Keratinocyte (primary cell): ENCODE measurements at regions not wholly inside any gene's neighbourhood (a gene's known extent, or its start where the extent isn't known, plus 50 kb on each side); places are given as distances from the start of the nearest gene placed in this dataset.

ENCODE experiments used
- DNase-seq: peaks from one replicate; pipeline ENCODE4 v3.0.0-alpha.2; 2011; ENCODE audit warnings: low read depth, missing footprints, low spot score
- FAIRE-seq: peaks from 2 replicates; lab custom pipeline; 2011; peaks lifted over from hg19 to GRCh38; lab: Jason Lieb, UNC
- H2AFZ ChIP-seq: 2 replicates; pipeline ENCODE4 v1.6.0; 2012; ENCODE audit warnings: low read length, control low read depth, inconsistent platforms; ENCODE audit not compliant: control insufficient read depth
- H3K27ac ChIP-seq: 2 replicates; pipeline ENCODE4 v1.5.1; 2011; ENCODE audit warnings: low read length; ENCODE audit not compliant: control insufficient read depth, insufficient read depth
- H3K27me3 ChIP-seq: 3 replicates; pipeline ENCODE4 v1.6.0; 2011; ENCODE audit warnings: low read length; ENCODE audit not compliant: control insufficient read depth, insufficient read depth; ENCODE audit errors: extremely low read depth
- H3K36me3 ChIP-seq, 2 experiments: 2 replicates in 1 of 2; 3 replicates in 1 of 2; pipeline ENCODE4 v1.5.1; 2011; ENCODE audit warnings: low read length in 2 of 2, mild to moderate bottlenecking in 1 of 2; ENCODE audit not compliant: control insufficient read depth in 2 of 2, insufficient read depth in 2 of 2; ENCODE audit errors: extremely low read depth in 1 of 2
- H3K4me1 ChIP-seq: 3 replicates; pipeline ENCODE4 v1.5.1; 2011; ENCODE audit warnings: low read length; ENCODE audit not compliant: control insufficient read depth, insufficient read depth; ENCODE audit errors: extremely low read depth
- H3K4me2 ChIP-seq: 3 replicates; pipeline ENCODE4 v1.6.0; 2011; ENCODE audit warnings: low read depth, low read length; ENCODE audit not compliant: control insufficient read depth, insufficient read depth; ENCODE audit errors: extremely low read depth
- H3K4me3 ChIP-seq, 3 experiments: fragments of 200-600 bp in 1 of 3; sonication (generic) in 1 of 3; 2 replicates in 2 of 3; 3 replicates in 1 of 3; pipeline ENCODE4 v1.5.1; 2011 to 2016; ENCODE audit warnings: low read length in 3 of 3, mild to moderate bottlenecking in 3 of 3, control low read depth in 2 of 3, inconsistent platforms in 1 of 3, low read depth in 1 of 3, mixed read lengths in 1 of 3, mixed run types in 1 of 3, moderate library complexity in 1 of 3; ENCODE audit not compliant: control insufficient read depth in 2 of 3, insufficient read depth in 2 of 3; ENCODE audit errors: extremely low read depth in 1 of 3
- H3K79me2 ChIP-seq: 2 replicates; pipeline ENCODE4 v1.6.0; 2012; ENCODE audit warnings: low read length; ENCODE audit not compliant: control insufficient read depth, insufficient read depth
- H3K9ac ChIP-seq: 3 replicates; pipeline ENCODE4 v1.6.0; 2011; ENCODE audit warnings: low read length; ENCODE audit not compliant: control insufficient read depth, insufficient read depth; ENCODE audit errors: extremely low read depth
- H3K9me1 ChIP-seq: 3 replicates; pipeline ENCODE4 v1.6.0; 2011; ENCODE audit warnings: low read length; ENCODE audit not compliant: control insufficient read depth, insufficient read depth; ENCODE audit errors: extremely low read depth
- H3K9me3 ChIP-seq: 2 replicates; pipeline ENCODE4 v1.5.1; 2012; ENCODE audit warnings: low read depth, low read length; ENCODE audit not compliant: control insufficient read depth
- H4K20me1 ChIP-seq: 3 replicates; pipeline ENCODE4 v1.6.0; 2011; ENCODE audit warnings: low read length; ENCODE audit not compliant: control insufficient read depth, insufficient read depth; ENCODE audit errors: extremely low read depth
- CTCF ChIP-seq, 3 experiments: IDR thresholded peaks in 1 of 3; conservative IDR thresholded peaks in 1 of 3; optimal IDR thresholded peaks in 1 of 3; 2 replicates in 2 of 3; 3 replicates in 1 of 3; pipeline versions ENCODE3 to v1.5.1; 2011; ENCODE audit warnings: low read length in 3 of 3, mild to moderate bottlenecking in 3 of 3, moderate library complexity in 2 of 3, control low read depth in 1 of 3, inconsistent platforms in 1 of 3; ENCODE audit not compliant: insufficient read depth in 2 of 3; ENCODE audit errors: extremely low read depth in 1 of 3
- EZH2 ChIP-seq: IDR thresholded peaks from one replicate; pipeline ENCODE4 v1.6.1; 2012; ENCODE audit warnings: inconsistent platforms, mild to moderate bottlenecking, low read length, moderate library complexity
- dilution Hi-C: fragments of 300-500 bp; cut with MboI; formaldehyde crosslinking; loops from one replicate; pipeline ENCODE4 v1.7.0; 2020; ENCODE audit warnings: low sequenced_read_pairs; ENCODE audit not compliant: extremely low pct_ligation_motif_present

- Histone ChIP-seq H3K36me3 (no peaks in the 10 kb centered on the region), H3K79me2 (no peaks in the 10 kb centered on the region), H3K4me1 (no peaks in the 10 kb centered on the region), H3K4me2 (no peak overlapping the region), H3K9me1 (no peaks in the 10 kb centered on the region), H4K20me1 (no peaks in the 10 kb centered on the region), H3K4me3 (no peak overlapping the region), H3K9ac (no peak overlapping the region), H3K9me3 (no peaks in the 10 kb centered on the region), H2AFZ (no peak overlapping the region), H3K27me3 (peaks cover 9% of the 10 kb centered on the region), H3K27ac (no peak overlapping the region)
- no peak for DNase-seq
- dilution Hi-C loops = no loop called here
- no peak for FAIRE-seq
- no peak for TF ChIP-seq CTCF (optimal IDR thresholded peaks at IDR 0.05 in 1 of 3, IDR thresholded peaks at IDR 0.05 in 1 of 3, conservative IDR thresholded peaks at IDR 0.05 in 1 of 3; ENCODE audit: extremely low read depth in 1 of 3, insufficient read depth in 2 of 3, low read length in 3 of 3)
- no peak for TF ChIP-seq EZH2
Observed at GRCh38 chr10:117617659-117618058, 75.1 kb downstream of the EMX2 start.

- dilution Hi-C loops = no loop called here
- H3K79me2 ChIP-seq = no peaks in the 10 kb centered on the region
Observed at GRCh38 chr10:117619223-117619622, 76.7 kb downstream of the EMX2 start.

More at GRCh38 chr10:117619223-117619622, 76.7 kb downstream of the EMX2 start:
- Histone ChIP-seq H3K4me2 (no peak overlapping the region), H2AFZ (no peak overlapping the region), H3K36me3 (no peaks in the 10 kb centered on the region), H4K20me1 (no peaks in the 10 kb centered on the region), H3K9me3 (no peaks in the 10 kb centered on the region), H3K27me3 (peaks cover 9% of the 10 kb centered on the region), H3K4me3 (no peak overlapping the region), H3K9me1 (no peaks in the 10 kb centered on the region), H3K27ac (no peak overlapping the region), H3K9ac (no peak overlapping the region), H3K4me1 (no peaks in the 10 kb centered on the region)
- no peak for DNase-seq
- TF ChIP-seq EZH2 (no peak), CTCF (optimal IDR thresholded peaks at IDR 0.05 in 1 of 3, IDR thresholded peaks at IDR 0.05 in 1 of 3, conservative IDR thresholded peaks at IDR 0.05 in 1 of 3; ENCODE audit: extremely low read depth in 1 of 3, insufficient read depth in 2 of 3, low read length in 3 of 3) (no peak)
- no peak for FAIRE-seq
